ENCODE measurements at regions not wholly inside any gene's neighbourhood (a gene's known extent, or its start where the extent isn't known, plus 50 kb on each side); places are given as distances from the start of the nearest gene placed in this dataset.

- no peak for DNase-seq
- Histone ChIP-seq H3K4me3 (no peak overlapping the region), H3K27ac (no peak overlapping the region), H3K36me3 (no peaks in the 10 kb centered on the region), H3K9me3 (no peaks in the 10 kb centered on the region), H3K27me3 (no peaks in the 10 kb centered on the region), H3K4me1 (no peaks in the 10 kb centered on the region)
- TF ChIP-seq EP300 (IDR thresholded peaks at IDR 0.05): no peak
- no peak for TF ChIP-seq POLR2A (IDR thresholded peaks at IDR 0.05)
- no peak for TF ChIP-seq CTCF (IDR thresholded peaks at IDR 0.05)
- TF ChIP-seq POLR2AphosphoS5 (IDR thresholded peaks at IDR 0.05): no peak
- intact Hi-C loops (cut with DNase I): no loop called here
- 55 to 75% methylated on average over 1 of the region's 1 CpG for WGBS, 2 donors
These were observed 506.0 kb upstream of the INTU start for GRCh38 chr4:127126718-127127117.

GRCh38 chr4:127131527-127131926, 501.2 kb upstream of the INTU start:
- Histone ChIP-seq H3K36me3 (no peaks in the 10 kb centered on the region), H3K4me1 (no peaks in the 10 kb centered on the region), H3K4me3 (no peak overlapping the region), H3K27ac (no peak overlapping the region), H3K9me3 (no peaks in the 10 kb centered on the region), H3K27me3 (no peaks in the 10 kb centered on the region)
- TF ChIP-seq POLR2A (IDR thresholded peaks at IDR 0.05) (no peak), POLR2AphosphoS5 (IDR thresholded peaks at IDR 0.05) (no peak), EP300 (IDR thresholded peaks at IDR 0.05) (no peak), CTCF (IDR thresholded peaks at IDR 0.05) (no peak)
- DNase-seq: no peak
- WGBS, 2 donors: 87 to 97% methylated on average over 2 of the region's 2 CpGs
- intact Hi-C loops (cut with DNase I): no loop called here

GRCh38 chr4:127134490-127134889, 498.3 kb upstream of the INTU start:
- Histone ChIP-seq H3K4me3 (no peak overlapping the region), H3K27me3 (no peaks in the 10 kb centered on the region), H3K9me3 (no peaks in the 10 kb centered on the region), H3K36me3 (no peaks in the 10 kb centered on the region), H3K27ac (no peak overlapping the region), H3K4me1 (no peaks in the 10 kb centered on the region)
- TF ChIP-seq POLR2AphosphoS5 (IDR thresholded peaks at IDR 0.05) (no peak), CTCF (IDR thresholded peaks at IDR 0.05) (no peak), EP300 (IDR thresholded peaks at IDR 0.05) (no peak), POLR2A (IDR thresholded peaks at IDR 0.05) (no peak)
- DNase-seq: no peak
- intact Hi-C loops (cut with DNase I): no loop called here
- WGBS, 2 donors: 33 to 43% methylated on average over 2 of the region's 2 CpGs

DNA sequence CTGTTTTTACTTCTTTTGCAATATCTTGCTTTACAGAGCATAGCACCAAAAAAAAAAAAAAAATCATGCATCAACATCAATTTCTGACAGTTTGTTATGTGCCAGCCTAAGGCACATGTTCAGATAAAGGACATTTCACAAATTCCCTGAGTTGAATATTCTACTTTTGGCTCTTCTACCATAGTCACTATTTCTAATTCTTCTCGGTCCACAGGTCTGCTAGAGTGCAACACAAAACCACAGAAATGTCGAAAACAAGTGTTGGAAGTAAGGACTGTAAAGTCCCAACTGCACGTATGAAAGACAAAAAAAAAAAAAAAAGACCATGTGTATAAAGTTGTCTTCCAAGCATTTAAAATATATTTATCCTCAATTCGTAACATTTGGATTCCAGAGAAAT, 494.2 kb upstream of the INTU start:
- TF ChIP-seq POLR2A (IDR thresholded peaks at IDR 0.05) (no peak), POLR2AphosphoS5 (IDR thresholded peaks at IDR 0.05) (no peak), CTCF (IDR thresholded peaks at IDR 0.05) (no peak), EP300 (IDR thresholded peaks at IDR 0.05) (no peak)
- WGBS, 2 donors: 80 to 82% methylated on average over 4 of the region's 4 CpGs
- no peak overlapping the region for H3K27ac ChIP-seq
- H3K9me3 ChIP-seq: no peaks in the 10 kb centered on the region
- H3K4me1 ChIP-seq: peaks cover 0 to 13% (median 6%) of the 10 kb centered on the region in 4 donors
- H3K27me3 ChIP-seq: no peaks in the 10 kb centered on the region
- H3K4me3 ChIP-seq: no peak overlapping the region
- intact Hi-C loops (cut with DNase I): no loop called here
- no peak for DNase-seq
- H3K36me3 ChIP-seq: no peaks in the 10 kb centered on the region

GRCh38 chr4:127139788-127140286, 492.9 kb upstream of the INTU start:
- no peaks in the 10 kb centered on the region for H3K36me3 ChIP-seq
- H3K27me3 ChIP-seq: no peaks in the 10 kb centered on the region
- no peak for DNase-seq
- H3K4me3 ChIP-seq: no peak overlapping the region
- intact Hi-C loops (cut with DNase I): loop anchor here (10.0 kb wide), 1 partner anchor 265 kb away; no protein-coding TSS in a partner anchor
- 52 to 70% methylated on average over 6 of the region's 6 CpGs for WGBS, 2 donors
- no peaks in the 10 kb centered on the region for H3K9me3 ChIP-seq
- H3K4me1 ChIP-seq: peaks cover 0 to 18% (median 12%) of the 10 kb centered on the region in 4 donors
- TF ChIP-seq CTCF (IDR thresholded peaks at IDR 0.05): no peak
- no peak for TF ChIP-seq POLR2A (IDR thresholded peaks at IDR 0.05)
- TF ChIP-seq EP300 (IDR thresholded peaks at IDR 0.05): no peak
- no peak for TF ChIP-seq POLR2AphosphoS5 (IDR thresholded peaks at IDR 0.05)
- H3K27ac ChIP-seq: no peak overlapping the region
